ENCODE measurements at regions not wholly inside any gene's neighbourhood (a gene's known extent, or its start where the extent isn't known, plus 50 kb on each side); places are given as distances from the start of the nearest gene placed in this dataset.

DNA sequence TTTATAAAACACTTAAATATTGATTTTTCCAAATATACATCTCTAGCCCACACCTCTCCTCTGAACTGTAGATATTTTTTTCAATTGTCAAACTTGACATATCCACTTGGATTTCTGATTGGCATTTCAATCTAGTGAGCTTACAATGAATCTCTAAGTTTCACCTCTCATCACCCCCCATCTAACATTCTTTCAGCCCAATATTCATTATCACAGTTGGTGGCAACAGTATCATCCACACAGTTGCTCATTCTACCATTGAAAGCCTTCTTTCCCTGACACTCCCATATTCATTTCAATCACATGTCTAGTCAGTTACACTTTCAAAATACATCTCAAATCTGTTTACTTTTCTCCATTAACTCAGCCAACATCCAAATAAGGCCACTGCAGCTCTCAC, 385.2 kb downstream of the PCDH20 start:
- no peak for DNase-seq (ENCODE audit: low spot score)

- no peak for DNase-seq (ENCODE audit: low spot score)
Measured at GRCh38 chr13:61029064-61029463, 386.6 kb downstream of the PCDH20 start.

- no peak for DNase-seq (ENCODE audit: low spot score)
Measured at GRCh38 chr13:61024046-61024445, 391.6 kb downstream of the PCDH20 start.

- no peak for DNase-seq (ENCODE audit: low spot score)
Measured at GRCh38 chr13:61021838-61022237, 393.8 kb downstream of the PCDH20 start.

DNA sequence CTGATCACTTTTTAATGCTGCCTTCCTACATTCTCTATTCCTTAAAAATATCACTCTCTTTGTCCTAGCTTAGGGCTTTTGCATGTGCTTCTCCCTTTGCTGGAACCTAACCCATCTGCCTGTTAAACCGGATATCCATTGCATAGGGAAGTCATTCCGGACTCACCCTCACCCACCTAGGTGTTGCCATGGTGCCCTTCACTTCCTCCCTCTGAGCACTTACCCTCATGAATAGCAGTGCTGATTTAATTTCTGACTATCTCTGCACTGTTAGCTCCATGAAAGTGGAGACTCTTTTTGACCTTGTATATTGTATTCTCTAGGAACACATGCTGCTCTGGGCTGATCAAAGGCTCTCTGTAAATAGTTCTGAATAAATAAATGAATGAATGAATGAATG, 401.9 kb downstream of the PCDH20 start:
- no peak for DNase-seq (ENCODE audit: low spot score)

DNA sequence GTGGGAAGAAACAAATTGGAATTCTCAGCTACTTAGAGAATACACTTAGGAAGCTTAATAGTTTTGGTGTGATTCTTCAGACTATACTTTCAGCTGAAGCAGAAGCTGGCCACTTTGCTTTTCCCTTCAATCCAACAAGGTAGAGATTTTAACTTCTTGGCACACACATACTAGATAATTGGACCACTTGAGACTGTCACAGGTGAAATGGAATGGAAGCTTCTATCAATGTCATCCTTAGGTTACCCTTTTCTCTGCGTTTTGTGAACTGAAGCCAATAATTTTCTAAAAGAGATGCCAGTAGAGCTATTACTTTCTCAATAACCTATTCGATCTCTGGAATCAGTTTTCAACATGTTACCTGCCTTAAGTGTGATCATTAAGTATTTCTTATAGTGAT, 405.3 kb downstream of the PCDH20 start:
- DNase-seq (ENCODE audit: low spot score), result no peak

DNA sequence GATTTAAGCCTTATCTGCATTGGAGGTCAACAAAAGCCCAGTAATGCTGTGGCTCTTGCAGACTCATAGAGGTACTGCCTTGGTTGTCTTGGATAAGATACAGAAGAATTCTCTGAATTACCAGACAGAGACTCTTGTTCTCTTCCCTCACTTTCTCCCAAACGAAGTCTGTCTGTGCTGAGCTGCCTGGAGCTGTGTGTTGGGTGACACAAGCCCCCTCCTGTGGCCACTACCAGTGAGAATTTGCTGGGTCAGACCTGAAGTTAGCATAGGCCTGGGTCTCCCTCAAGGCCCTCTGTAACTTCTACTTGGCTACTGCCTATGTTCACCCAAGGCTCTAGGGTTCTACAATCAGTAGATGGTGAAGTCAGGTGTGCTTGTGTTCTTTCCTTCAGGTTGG, 413.0 kb downstream of the PCDH20 start:
- no peak for DNase-seq (ENCODE audit: low spot score)

- DNase-seq (ENCODE audit: low spot score), result no peak
Measured at GRCh38 chr13:60990032-60990733, 425.5 kb downstream of the PCDH20 start.

GRCh38 chr13:60986301-60986700, 429.3 kb downstream of the PCDH20 start:
- DNase-seq (ENCODE audit: low spot score), result no peak

- no peak for DNase-seq (ENCODE audit: low spot score)
Measured at GRCh38 chr13:60981407-60981806, 434.2 kb downstream of the PCDH20 start.

DNA sequence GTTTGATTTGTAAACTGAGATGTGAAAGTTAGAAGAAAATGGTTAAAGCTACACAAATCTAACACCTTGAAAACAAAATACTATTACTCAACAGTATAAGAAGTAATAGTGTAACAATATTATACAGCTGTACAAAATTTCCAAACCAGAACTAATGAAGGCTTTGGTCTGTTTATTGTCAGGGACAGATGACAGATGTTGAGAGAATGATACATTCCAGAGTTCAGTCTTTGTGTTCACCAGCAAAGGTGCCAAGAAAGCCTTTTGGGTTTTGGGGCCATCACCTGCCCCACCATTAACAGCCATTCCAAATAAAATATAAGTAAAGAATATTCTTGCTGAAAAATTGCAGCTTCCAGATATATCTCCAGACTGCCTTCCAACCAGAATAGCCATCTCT, 439.3 kb downstream of the PCDH20 start:
- DNase-seq (ENCODE audit: low spot score), result no peak

DNA sequence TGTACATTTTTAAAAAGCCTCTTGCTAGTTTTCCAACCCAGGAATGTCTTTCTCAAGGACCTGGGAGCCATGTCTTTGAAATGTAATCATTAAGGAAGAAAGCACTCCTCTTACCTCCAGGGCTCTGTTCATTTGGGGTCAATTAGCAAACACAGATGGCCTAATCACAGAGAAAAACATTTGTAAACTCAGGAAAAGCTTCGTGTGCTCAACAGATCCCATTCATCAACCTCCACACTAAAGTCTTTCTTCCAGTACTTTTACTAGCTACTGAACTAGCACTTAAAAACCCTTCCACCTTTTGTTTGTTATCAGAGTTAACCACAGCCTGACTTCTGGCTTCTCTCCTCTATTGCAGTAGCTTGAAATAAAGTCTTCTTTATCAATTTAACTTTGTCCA, 441.4 kb downstream of the PCDH20 start:
- no peak for DNase-seq (ENCODE audit: low spot score)

DNA sequence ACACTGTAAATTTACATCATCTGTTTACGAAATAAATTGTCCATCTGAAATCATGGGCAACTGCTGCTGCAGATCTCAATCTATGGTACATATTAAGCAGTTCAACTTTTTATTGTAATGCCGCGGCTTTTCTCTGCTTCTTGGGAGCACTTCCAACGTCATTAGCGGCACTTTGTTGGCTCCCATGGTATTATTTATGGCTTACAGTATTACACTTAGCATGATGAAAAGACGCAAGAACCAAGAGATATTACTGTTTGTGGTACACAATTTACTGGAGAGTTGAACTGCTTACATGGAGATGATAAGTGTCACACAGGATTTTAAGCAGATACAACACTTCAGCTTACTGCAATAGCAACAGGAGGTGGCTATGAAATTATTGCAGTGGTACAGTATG, 442.1 kb downstream of the PCDH20 start:
- no peak for DNase-seq (ENCODE audit: low spot score)

DNA sequence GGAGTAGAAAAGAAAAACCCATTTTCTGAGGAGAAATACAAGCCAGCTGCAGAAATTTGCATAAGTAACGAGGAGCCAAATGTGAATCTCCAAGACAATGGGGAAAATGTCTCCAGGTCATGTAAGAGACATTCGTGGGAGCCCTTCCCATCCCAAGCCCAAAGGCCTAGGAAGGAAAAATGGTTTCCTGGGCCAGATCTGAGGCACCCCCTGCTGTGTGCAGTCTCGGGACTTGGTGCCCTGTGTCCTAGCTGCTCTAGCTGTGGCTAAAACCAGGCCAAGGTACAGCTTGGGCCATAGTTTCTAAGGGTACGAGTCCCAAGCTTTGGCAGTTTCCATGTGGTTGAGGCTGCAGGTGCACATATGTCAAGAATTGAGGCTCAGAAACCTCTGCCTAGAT, 444.9 kb downstream of the PCDH20 start:
- DNase-seq (ENCODE audit: low spot score), result no peak

DNA sequence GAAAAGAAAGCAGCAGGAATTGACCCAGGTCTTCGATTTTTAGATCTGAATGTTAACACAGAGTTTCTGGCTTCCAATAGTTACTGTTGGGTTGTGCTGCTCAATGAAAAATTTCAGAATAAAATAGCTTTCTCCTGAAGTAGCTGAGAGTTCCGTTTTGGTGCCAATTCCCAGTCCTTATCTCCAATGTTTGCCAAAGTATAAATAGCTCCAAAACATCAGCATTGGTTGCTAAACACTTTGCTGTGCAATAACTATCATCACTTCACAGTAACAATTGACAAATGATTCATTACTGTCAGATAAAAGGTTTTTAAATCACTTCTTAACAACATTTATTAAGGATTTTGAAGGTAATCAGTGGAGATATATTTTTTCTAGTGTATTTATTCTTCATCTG, 446.0 kb downstream of the PCDH20 start:
- DNase-seq (ENCODE audit: low spot score), result no peak

- no peak for DNase-seq (ENCODE audit: low spot score)
Measured at GRCh38 chr13:60959427-60959826, 456.2 kb downstream of the PCDH20 start.

DNA sequence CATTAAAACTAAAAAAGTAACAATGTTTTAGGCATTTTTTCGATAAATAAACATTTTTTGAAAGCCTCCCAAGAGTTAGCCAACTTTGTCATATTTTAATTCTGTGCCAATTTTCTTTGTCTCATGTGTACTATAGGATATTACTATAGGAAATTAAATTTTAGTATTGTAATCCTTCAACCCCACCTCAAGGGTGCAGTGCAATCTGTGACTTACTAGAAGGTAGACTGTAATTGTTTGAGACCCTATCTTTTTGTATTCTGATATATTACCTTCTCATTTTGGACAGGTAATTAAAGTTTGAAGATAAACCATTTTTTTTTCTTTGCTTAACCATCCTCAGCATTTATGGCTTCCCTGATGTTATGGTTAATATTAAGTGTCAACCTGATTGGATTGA, 457.8 kb downstream of the PCDH20 start:
- no peak for DNase-seq (ENCODE audit: low spot score)

GRCh38 chr13:60945396-60945795, 470.3 kb downstream of the PCDH20 start:
- DNase-seq (ENCODE audit: low spot score), result no peak

- DNase-seq (ENCODE audit: low spot score), result no peak
Measured at GRCh38 chr13:60944863-60945262, 470.8 kb downstream of the PCDH20 start.

- DNase-seq (ENCODE audit: low spot score), result no peak
Measured at GRCh38 chr13:60944016-60944415, 471.6 kb downstream of the PCDH20 start.

DNA sequence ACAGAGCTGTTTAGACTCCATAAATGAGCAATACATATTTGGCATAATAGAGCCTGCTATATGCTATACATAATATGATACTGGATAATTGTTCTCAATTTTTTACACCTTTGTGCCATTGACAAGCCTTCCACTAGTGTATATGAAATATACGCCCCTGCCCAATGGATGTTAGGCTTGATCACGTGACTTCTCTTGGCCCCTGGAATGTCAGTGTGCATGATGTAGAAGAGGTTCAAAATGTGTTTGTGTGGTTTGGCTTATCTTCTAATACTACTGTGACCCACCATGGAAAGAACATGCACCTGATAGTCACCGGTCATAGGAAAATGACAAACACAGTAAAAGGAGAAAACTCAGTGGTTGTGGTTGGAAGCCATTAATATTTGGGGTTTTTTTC, 479.4 kb downstream of the PCDH20 start:
- DNase-seq (ENCODE audit: low spot score), result no peak

DNA sequence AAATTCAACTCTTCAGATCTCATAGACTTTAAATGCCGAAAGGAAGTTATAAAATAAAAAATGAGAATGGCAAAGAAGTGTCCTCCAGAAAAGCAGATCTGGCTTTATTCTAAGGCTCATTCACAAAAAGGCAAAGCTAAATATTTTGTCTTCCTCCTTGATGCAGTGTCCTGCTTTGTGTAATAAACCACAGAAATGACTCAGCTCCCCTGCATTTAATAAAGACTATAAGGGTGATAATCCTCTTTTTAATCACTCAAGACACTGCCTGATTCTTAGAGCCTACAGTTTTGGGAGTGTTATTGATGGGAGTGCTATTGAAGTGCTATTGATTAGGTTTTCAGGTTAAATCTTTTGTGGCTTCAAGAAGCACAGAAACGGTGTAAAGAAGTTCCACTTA, 482.0 kb downstream of the PCDH20 start:
- DNase-seq (ENCODE audit: low spot score), result no peak

DNA sequence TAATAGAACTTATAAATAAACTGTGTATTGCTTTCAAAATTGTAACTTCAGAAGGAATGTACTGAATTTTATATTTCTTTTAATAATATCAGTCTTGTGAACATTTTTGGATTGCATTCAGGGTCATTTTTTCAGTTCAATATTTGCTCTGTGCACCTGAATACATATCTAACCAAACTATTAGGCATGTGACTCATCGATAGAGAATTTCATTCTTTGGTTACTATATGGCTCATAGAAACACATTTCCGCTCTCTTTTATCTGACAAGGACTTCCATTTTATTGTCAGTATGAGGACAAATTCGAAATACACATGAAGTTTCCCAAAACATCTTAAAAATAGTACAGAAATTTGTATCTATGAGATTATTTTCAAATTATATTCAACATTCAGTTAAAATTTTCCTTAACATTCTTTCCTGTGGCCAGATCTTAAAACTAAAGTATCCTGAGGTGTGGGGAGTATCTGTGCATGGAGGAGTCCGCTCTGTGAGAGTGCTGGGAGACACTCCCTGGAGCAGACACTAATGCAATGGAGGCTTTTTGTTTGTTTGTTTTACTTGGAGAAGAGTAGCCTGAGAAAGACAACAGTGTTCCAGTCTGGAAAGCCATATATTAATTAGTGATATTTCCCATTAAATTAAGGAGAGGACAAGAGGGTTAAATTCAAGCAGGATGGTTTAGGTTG, 483.6 kb downstream of the PCDH20 start:
- DNase-seq (ENCODE audit: low spot score), result no peak

DNA sequence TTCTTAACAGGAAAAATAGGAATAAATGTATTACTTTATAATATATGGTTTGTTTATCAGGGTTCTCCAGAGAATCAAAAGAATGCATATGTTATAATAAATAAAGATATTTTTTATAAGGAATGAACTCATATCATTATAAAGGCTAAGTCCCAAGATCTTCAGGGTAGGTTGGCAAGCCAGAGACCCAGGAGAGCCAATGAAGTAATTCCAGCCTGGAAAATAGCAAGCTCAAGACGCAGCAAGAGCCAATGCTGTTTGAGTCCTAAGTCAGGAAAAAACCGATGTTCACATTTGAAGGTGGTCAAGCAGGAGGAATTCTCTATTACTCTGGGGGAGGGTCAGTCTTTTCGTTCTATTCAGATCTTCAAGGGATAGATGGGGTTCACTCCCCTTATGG, 490.0 kb downstream of the PCDH20 start:
- no peak for DNase-seq (ENCODE audit: low spot score)
